Eye (tissue), 1 donor: ENCODE measurements at regions not wholly inside any gene's neighbourhood (a gene's known extent, or its start where the extent isn't known, plus 50 kb on each side); places are given as distances from the start of the nearest gene placed in this dataset.
"Not testable (repeated sequence)": the region's sequence is repeated elsewhere in the genome, so short reads cannot be mapped to it uniquely, and the experiment has no call there.

ENCODE experiments used
- DNase-seq: peaks from one replicate; pipeline ENCODE4 v3.0.0-alpha.2; 2015

DNA sequence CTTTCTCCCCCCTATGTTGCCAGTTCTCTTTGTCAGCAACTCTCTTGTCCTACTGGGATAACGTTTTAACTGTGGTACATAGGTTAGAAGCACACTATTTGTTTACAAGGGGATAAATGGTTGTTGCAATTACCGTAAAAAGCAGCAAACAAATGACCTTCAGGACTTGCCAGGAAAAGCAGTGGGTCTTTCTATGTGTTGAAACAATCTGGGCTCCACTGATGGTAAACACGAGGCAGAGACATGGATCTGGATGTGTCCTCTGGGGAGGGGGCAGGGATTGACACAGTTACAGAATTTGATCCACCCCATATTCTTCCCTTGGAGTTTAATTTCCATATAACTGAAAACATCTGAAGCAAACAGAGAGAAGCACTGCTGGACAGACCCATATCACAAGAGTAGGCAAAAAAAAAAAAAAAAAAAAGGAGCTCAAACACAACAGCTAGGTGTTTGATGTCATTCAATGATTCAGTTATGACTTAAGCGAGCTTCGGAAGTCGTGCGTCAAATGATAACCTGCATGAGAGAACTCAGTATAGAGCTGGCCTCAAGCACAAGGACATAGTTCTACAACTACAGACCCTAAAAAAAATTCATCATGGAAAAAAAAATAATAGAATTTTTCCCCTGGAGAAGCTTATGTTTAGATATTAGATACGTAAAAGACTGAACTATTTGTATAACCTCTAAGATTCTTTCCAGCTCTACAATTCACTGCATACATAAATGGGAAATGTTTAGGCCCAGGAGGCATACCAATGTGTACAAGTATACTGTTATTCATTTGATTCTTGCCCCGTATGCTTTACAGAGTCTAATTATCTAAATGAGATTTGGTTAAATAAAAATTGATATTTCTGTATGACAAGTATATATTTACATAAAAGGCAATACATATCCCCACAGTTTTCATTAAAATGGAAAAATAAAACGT, 127.7 kb downstream of the ALDH8A1 start:
- peak; percentile 42 for DNase-seq

DNA sequence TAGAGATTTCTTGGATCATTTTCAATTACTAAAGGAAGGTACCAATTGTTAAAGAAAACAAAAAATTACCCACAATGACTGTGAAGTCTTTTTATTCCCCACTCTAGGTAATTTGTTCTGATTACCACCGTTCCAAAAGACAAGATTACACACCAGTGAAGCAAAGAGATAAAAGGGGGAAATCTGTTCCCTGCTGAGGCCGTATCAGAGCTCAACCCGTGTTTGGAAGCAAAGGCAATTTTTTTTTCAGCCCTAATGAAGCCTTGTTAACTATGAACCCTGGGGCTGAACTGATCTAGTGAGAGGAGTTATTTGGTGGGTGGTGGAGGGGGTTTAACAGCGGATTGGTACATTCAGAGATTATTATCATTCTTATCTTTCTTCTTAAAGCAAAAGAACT, 128.5 kb downstream of the ALDH8A1 start:
- no peak for DNase-seq

- DNase-seq, result no peak
These were observed 129.8 kb downstream of the ALDH8A1 start for GRCh38 chr6:134819863-134820800.

- DNase-seq, result no peak
These were observed 130.7 kb downstream of the ALDH8A1 start for GRCh38 chr6:134819236-134819635.

DNA sequence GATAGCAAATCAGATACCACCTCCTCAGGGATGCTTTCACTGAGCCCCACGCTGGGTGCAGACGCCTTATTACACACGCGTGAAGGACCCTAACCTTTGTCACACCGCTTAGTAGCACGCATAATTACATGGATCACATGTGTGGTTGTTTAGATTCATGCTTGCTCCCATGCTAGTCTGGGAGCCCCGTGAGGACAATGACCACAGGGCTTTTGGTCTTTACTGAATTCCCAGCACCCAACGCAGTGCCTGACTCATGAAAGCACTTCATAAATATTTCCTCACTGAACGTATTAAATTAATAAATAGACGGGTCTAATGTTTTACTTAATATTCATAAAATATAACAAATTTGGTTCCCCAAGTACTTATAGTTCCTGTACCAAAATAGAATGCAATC, 132.5 kb downstream of the ALDH8A1 start:
- no peak for DNase-seq

DNA sequence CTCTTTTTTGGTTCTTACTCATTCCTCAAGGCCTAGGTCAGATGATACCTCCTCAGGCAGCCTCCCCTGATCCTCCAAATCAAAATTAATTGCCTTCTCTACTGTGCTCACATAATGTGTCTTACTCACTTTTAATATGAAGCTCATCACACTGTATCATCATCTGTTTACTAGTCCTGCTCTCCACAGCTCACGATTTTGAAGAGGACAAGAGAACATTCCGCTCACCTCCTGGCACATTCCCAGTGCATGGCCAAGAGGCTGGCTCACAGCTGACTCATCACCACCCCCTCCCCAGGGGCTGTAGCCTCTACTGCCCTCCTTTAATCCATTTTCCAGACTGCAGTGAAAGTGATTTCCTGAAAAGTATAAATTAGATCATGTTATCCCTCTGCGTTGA, 133.1 kb downstream of the ALDH8A1 start:
- DNase-seq, result no peak

GRCh38 chr6:134816300-134816699, 133.6 kb downstream of the ALDH8A1 start:
- DNase-seq, result no peak

DNA sequence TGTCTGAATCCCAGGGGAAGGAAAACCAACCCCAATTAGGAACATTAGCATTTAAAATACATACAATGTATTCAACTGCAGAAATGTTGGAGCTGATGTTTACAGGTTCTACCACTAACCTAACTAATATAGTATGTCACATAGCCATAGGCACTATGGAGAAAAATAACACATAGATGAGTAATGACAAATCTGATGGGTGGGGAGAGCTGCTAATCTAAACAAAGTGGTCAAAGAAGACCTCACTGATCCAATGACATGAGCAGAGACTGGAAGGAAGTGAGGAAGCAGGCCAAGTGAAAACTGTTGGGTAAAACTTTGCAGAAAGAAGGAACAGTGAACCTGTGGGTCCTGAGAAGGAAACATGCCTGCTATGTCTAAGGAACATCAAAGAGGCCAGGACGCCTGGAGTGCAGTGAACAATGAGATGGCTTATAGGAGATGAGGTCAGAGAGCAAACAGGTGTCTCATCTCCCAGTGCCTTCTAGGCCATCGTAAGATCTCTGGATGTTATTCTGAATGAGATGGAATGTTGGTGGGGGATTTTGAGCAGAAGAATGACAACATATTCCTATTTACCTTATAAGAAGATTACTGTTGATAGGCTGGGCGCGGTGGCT, 135.7 kb downstream of the ALDH8A1 start:
- DNase-seq, result no peak

- DNase-seq, result no peak
These were observed 136.8 kb downstream of the ALDH8A1 start for GRCh38 chr6:134813146-134813545.

GRCh38 chr6:134810402-134810801, 139.5 kb downstream of the ALDH8A1 start:
- no peak for DNase-seq

- no peak for DNase-seq
These were observed 140.8 kb downstream of the ALDH8A1 start for GRCh38 chr6:134809130-134809529.

DNA sequence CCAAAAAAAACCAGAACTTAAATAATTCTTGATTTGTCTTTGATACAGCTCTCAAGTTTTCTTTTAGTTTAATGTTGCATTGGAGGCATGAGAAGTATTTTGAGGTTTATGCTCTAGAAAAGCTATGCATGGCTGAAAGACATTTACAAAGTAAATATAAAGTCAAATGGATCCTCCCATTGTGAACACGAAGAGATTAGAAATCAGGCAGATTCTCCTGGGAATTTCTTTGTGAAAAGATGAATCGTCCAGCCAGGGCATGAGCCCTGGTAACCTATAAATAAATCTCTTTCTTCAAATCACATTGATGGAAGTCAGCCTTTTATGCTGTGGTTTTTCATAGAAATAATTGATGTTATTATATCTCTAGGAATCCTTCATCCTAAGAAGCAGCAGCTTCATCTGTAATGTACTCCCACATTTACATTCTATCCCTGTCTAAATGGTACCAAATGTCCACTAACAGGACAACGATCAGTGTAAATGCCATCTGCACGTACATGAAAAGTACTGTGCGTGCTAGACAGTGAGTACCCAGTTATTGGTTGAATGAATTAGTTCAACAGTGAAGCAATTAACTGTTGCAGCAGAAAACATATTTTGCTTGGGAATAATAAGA, 143.6 kb downstream of the ALDH8A1 start:
- no peak for DNase-seq

- DNase-seq, result peak; percentile 37
These were observed 144.7 kb downstream of the ALDH8A1 start for GRCh38 chr6:134805168-134805567.

- DNase-seq, result not testable (repeated sequence)
These were observed 145.6 kb downstream of the ALDH8A1 start for GRCh38 chr6:134804311-134804710.

GRCh38 chr6:134802426-134803058, 147.4 kb downstream of the ALDH8A1 start:
- DNase-seq, result no peak

GRCh38 chr6:134797400-134798113, 152.3 kb downstream of the ALDH8A1 start:
- no peak for DNase-seq

DNA sequence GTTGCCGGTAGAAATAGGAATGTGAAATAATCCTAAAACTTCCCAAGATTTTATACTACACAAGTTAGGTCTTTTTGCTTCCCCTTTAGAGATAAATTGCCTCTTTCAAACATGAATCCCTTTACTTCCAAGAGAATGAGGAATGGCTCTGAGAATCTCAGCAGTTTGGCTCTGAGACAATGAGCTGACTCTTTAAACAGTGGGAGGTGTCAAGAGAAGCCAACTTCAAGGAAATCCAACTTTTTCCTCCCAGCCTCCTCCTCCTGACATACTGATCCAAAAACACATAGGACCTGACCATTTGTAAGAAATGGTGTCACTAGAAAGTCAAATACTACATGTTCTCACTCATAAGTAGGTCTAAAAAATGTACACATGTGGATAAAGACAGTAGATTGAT, 154.2 kb downstream of the ALDH8A1 start:
- no peak for DNase-seq

- no peak for DNase-seq
These were observed 154.9 kb downstream of the ALDH8A1 start for GRCh38 chr6:134795001-134795400.

- DNase-seq, result not testable (repeated sequence)
These were observed 158.6 kb downstream of the ALDH8A1 start for GRCh38 chr6:134791243-134791843.

- no peak for DNase-seq
These were observed 162.5 kb downstream of the ALDH8A1 start for GRCh38 chr6:134787261-134787877.

DNA sequence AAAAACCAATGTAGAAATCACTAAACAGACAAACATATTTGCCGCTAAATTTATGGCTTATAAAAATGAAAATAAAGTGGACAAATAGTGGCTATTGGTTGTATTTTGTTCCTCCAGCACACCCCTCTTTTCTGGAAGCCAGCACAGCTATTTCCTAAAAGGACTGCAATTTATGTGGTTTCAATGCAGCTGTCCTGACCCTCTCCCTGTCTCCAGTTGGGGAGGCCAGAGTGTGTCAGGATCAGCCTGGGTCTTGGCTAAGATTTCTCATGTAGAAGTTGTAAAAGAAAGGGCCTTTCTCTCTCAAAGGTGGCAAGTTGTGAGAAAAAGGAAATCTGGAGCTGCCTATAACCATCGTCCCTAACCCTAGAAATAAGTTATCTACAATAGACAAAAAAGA, 165.6 kb downstream of the ALDH8A1 start:
- no peak for DNase-seq
